ENCODE measurements at regions not wholly inside any gene's neighbourhood (a gene's known extent, or its start where the extent isn't known, plus 50 kb on each side); places are given as distances from the start of the nearest gene placed in this dataset.
A peak's percentile ranks its signal among the peaks of the same experiment; 100 is the strongest.

DNA sequence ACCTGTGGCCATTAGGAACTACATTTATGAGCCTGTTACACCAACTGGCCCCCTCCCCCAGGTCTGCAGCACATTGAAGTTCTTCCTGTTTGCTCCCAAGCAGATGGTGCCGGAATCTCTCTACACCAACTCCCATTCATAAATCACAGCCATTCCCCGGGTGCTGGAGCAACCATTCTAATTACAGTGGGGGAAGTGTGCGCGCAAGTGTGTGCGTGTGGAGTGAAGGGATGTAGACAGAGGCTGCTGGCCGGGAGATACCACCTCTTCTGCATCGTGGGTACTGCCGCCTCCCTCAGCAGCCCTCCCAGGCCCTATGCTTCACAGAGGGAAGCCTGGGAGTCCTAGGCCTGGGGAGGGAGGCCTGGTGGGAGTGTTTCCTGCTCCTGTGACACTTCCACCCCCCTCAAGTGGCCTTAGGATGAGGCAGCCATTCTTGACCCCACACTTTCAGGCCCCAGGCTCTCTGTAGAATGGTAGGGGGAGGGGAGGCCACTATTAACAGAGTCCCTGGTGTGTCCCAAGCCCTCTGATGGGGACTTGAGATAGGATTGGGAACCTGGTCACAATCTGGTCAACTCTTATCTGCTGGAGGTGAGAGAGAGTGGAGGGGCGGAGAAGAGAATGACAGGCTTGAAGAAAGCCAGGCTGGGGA, 69.1 kb downstream of the MAGEF1 start:
- H3K27ac Mint-ChIP-seq = no peak overlapping the region
- Histone ChIP-seq H3K9ac (ENCODE audit: insufficient read depth, low read length, poor library complexity, severe bottlenecking) (no peak overlapping the region), H2AFZ (ENCODE audit: insufficient read depth, low read depth, low read length, poor library complexity, severe bottlenecking) (no peak overlapping the region), H3K27ac (ENCODE audit: low read depth in 1 of 2, low read length in 2 of 2) (no peak overlapping the region), H3K27me3 (ENCODE audit: control insufficient read depth in 2 of 2, insufficient read depth in 2 of 2, low read length in 2 of 2) (no peaks in the 10 kb centered on the region), H3K4me2 (replicated peaks; ENCODE audit: extremely low read depth, low read length, poor library complexity, severe bottlenecking) (no peak overlapping the region), H3K4me3 (replicated peaks in 1 of 3; ENCODE audit: low read depth in 2 of 3, low read length in 3 of 3) (no peak overlapping the region), H4K20me1 (ENCODE audit: insufficient read depth, low read length) (no peaks in the 10 kb centered on the region), H3K79me2 (ENCODE audit: insufficient read depth, low read length) (no peaks in the 10 kb centered on the region), H3K36me3 (replicated peaks in 1 of 2; ENCODE audit: control insufficient read depth in 1 of 2, insufficient read depth in 2 of 2, low read length in 2 of 2) (no peaks in the 10 kb centered on the region), H3K4me1 (ENCODE audit: control insufficient read depth in 1 of 2, insufficient read depth in 2 of 2, low read length in 2 of 2) (peaks cover 38 to 42% of the 10 kb centered on the region in 2 donors), H3K9me3 (replicated peaks in 1 of 2; ENCODE audit: control insufficient read depth in 1 of 2, insufficient read depth in 1 of 2, low read length in 2 of 2) (no peaks in the 10 kb centered on the region)
- peaks cover 2 to 9% of the 10 kb centered on the region in 2 donors for H3K36me3 Mint-ChIP-seq
- H3K4me1 Mint-ChIP-seq = peaks cover 21% of the 10 kb centered on the region
- intact Hi-C loops (cut with micrococcal nuclease) = no loop called here
- H3K4me3 Mint-ChIP-seq = peak overlapping the region in 1 of 2 donors; percentile 30
- DNase-seq = no peak
- peaks cover 0 to 4% (median 2%) of the 10 kb centered on the region in 3 donors for H3K27me3 Mint-ChIP-seq (ENCODE audit: low read depth in 3 of 3)
- H3K9me3 Mint-ChIP-seq = peaks cover 0 to 2% (median 0%) of the 10 kb centered on the region in 7 donors
- TF ChIP-seq, protein P1, sequence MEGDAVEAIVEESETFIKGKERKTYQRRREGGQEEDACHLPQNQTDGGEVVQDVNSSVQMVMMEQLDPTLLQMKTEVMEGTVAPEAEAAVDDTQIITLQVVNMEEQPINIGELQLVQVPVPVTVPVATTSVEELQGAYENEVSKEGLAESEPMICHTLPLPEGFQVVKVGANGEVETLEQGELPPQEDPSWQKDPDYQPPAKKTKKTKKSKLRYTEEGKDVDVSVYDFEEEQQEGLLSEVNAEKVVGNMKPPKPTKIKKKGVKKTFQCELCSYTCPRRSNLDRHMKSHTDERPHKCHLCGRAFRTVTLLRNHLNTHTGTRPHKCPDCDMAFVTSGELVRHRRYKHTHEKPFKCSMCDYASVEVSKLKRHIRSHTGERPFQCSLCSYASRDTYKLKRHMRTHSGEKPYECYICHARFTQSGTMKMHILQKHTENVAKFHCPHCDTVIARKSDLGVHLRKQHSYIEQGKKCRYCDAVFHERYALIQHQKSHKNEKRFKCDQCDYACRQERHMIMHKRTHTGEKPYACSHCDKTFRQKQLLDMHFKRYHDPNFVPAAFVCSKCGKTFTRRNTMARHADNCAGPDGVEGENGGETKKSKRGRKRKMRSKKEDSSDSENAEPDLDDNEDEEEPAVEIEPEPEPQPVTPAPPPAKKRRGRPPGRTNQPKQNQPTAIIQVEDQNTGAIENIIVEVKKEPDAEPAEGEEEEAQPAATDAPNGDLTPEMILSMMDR (IDR thresholded peaks at IDR 0.05) = no peak
- WGBS (ENCODE audit: insufficient coverage) = 6% methylated on average over 2 of the region's 9 CpGs

DNA sequence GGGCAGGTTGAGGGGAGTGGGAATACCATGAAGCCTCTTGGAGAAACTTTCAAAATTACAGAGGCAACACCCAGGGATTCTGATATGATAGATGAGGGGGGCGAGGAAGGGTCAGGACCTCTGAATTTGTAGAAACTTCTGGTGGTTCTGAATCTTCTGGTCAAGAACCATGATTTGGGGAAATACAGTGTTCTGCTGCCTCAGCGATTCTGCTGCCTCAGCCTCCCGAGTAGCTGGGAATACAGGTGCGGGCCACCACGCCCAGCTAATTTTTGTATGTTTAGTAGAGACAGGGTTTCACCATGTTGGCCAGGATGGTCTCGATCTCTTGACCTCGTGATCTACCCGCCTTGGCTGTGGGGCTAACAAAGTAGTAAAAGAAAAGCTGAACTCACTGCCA, 70.4 kb downstream of the MAGEF1 start:
- Mint-ChIP-seq H3K27ac (no peak overlapping the region), H3K36me3 (peaks cover 2 to 9% of the 10 kb centered on the region in 2 donors), H3K4me3 (no peak overlapping the region), H3K27me3 (ENCODE audit: low read depth in 3 of 3) (peaks cover 0 to 2% (median 2%) of the 10 kb centered on the region in 3 donors), H3K9me3 (peaks cover 0 to 2% (median 0%) of the 10 kb centered on the region in 7 donors), H3K4me1 (peaks cover 21% of the 10 kb centered on the region)
- Histone ChIP-seq H3K9ac (ENCODE audit: insufficient read depth, low read length, poor library complexity, severe bottlenecking) (no peak overlapping the region), H3K27me3 (ENCODE audit: control insufficient read depth in 2 of 2, insufficient read depth in 2 of 2, low read length in 2 of 2) (no peaks in the 10 kb centered on the region), H3K4me2 (replicated peaks; ENCODE audit: extremely low read depth, low read length, poor library complexity, severe bottlenecking) (no peak overlapping the region), H3K9me3 (replicated peaks in 1 of 2; ENCODE audit: control insufficient read depth in 1 of 2, insufficient read depth in 1 of 2, low read length in 2 of 2) (no peaks in the 10 kb centered on the region), H3K27ac (ENCODE audit: low read depth in 1 of 2, low read length in 2 of 2) (no peak overlapping the region), H2AFZ (ENCODE audit: insufficient read depth, low read depth, low read length, poor library complexity, severe bottlenecking) (no peak overlapping the region), H3K4me3 (replicated peaks in 1 of 3; ENCODE audit: low read depth in 2 of 3, low read length in 3 of 3) (no peak overlapping the region), H3K36me3 (replicated peaks in 1 of 2; ENCODE audit: control insufficient read depth in 1 of 2, insufficient read depth in 2 of 2, low read length in 2 of 2) (no peaks in the 10 kb centered on the region), H3K4me1 (ENCODE audit: control insufficient read depth in 1 of 2, insufficient read depth in 2 of 2, low read length in 2 of 2) (peaks cover 51 to 56% of the 10 kb centered on the region in 2 donors), H4K20me1 (ENCODE audit: insufficient read depth, low read length) (no peaks in the 10 kb centered on the region), H3K79me2 (ENCODE audit: insufficient read depth, low read length) (no peaks in the 10 kb centered on the region)
- no peak for DNase-seq
- 100% methylated on average over 5 of the region's 8 CpGs for WGBS (ENCODE audit: insufficient coverage)
- TF ChIP-seq, protein P1 (IDR thresholded peaks at IDR 0.05) = no peak
- intact Hi-C loops (cut with micrococcal nuclease) = no loop called here

Measured in CD14-positive monocyte (primary cell).